ENCODE measurements at regions not wholly inside any gene's neighbourhood (a gene's known extent, or its start where the extent isn't known, plus 50 kb on each side); places are given as distances from the start of the nearest gene placed in this dataset.
A peak's percentile ranks its signal among the peaks of the same experiment; 100 is the strongest.

DNA sequence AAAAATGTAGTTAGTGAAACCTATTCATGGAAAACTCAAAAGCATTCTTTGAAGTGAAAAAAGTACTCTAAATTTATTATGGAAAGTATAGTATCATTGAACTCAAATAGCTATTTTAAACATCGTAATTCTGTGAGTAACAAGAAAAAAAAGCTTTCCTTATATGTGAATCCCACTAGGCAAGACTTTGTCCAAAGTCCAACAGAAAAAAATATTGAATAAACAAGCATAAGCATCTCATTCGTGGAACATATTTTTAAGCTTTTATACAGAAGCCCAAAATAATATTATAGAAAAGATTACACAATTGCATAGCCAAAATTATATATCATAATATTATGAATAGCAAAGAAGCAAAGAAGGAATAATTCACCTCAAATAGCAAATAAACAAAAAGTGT, 79.4 kb upstream of the IFNE start:
- no peak for DNase-seq (ENCODE audit: low read depth in 2 of 2, low spot score in 1 of 2)

DNA sequence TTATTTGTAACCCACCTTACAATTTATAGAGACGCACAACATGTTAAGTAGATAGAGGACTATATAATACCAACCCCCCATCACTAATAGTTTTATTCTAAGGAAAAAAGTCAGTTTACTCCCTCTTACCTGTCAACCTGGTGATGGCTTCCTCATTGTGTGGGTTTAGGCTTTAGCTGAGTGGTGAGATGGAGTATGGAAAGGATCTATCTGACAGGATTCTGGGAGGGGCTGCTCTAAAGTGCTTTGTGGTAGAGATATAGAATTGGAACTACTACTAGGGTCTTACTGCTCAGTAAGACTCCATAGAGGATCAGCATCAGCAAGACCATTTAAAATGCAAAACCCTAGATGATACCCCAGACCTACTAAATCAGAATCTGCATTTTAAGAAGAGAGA, 82.1 kb upstream of the IFNE start:
- no peak for DNase-seq (ENCODE audit: low read depth in 2 of 2, low spot score in 1 of 2)

DNA sequence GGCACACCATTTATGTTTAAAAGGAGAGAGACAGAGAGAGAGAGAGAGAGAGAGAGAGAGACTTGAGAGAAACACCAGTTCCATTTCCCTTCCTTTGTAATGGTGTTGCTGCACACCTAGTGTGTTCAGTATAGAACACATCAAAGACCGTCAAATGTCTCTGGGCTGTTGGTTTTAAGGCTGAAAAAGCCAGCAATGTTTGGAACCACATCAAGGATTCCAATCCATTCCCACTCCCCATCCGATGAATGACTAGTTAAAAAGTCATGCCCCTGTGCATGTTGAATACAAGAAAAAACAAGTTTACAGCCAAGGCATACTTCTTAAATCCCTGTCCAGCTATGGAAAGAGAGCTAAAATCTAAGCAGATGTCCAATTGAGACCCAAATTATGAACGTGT, 83.0 kb upstream of the IFNE start:
- DNase-seq (ENCODE audit: low read depth in 2 of 2, low spot score in 1 of 2): no peak

DNA sequence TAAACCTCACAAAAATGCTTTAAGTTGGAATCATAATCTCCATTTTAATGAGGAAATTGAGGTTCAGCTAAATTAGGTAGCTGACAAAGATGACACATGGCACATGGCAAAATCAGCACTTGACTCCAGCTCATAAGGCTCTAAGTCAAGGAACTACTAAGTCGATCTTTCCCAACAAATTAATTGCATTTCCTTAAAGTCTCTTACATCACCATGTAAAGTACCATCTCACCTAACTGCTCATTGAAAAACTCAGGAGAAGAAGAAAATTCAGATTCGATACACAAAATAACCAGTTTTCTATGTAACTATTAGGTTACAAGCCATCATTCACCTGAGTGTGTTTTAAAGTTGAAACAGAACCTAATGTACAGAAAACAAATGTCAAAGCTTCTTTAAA, 85.8 kb upstream of the IFNE start:
- no peak for DNase-seq (ENCODE audit: low read depth in 2 of 2, low spot score in 1 of 2)

DNA sequence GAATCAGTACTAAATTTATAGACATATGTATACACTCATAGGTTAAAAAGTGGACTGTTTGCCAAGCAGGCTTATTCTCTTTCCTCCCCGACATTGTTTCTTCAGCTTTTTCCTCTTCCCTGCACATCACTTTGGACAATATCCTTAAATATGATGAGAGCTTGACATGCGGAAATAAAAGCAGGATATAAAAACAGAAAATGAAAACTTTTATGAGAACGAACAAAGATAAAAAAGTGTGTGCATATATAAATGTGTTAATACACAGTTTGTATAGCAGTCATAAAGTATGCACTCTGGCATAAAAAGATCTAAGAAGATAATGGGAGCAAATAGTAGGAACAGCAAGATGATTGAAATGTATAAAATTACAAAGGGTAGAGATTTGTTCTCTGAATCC, 86.4 kb upstream of the IFNE start:
- DNase-seq (ENCODE audit: low read depth in 2 of 2, low spot score in 1 of 2): no peak

DNA sequence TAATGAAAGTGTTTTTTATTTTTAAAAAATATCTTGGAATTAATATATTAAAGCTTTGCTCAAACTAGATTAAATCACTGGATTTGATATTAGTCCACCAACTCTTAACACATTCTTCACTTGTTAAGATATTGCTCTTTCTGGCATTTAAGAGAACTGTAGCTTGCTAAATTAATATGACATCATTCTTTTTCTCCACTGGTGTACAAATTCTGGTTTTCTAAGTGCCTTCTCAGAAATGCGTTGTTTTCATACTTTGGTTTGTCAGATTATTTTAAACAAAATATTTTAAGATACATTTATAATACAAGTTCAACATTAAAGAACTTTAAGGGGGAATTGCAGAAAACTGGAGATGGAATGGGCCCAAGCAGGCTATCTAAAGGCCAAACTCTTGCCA, 87.6 kb upstream of the IFNE start:
- DNase-seq (ENCODE audit: low read depth in 2 of 2, low spot score in 1 of 2): no peak

DNA sequence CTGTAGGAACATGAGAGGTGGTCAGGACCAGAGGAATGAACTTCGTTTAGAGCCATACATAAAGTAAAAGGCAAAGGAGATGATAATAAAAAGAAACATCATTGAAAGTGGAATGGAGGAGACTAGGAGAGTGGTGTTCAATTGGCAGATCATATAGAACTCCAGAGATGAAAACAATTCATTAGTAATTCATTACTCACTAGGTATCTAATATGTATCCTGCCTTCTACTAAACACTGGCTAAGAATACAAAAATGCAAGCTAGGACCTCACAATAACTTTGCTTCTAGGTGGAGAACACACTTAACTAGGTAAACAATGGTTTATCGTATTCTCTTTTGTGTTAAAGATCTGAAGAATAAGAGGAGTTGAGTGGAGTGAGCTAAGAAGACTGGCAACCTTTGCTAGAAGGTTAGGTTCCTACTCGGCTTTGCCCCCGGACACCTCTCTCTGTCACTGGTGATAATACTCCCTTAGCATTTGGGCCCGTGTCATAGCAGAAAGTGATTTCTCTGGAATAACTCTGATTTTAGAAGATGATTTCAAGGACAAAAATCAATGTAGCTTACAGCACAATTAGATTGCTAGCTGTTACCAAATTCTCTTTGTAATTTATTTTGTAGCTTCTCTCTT, 88.6 kb upstream of the IFNE start:
- no peak for DNase-seq (ENCODE audit: low read depth in 2 of 2, low spot score in 1 of 2)

DNA sequence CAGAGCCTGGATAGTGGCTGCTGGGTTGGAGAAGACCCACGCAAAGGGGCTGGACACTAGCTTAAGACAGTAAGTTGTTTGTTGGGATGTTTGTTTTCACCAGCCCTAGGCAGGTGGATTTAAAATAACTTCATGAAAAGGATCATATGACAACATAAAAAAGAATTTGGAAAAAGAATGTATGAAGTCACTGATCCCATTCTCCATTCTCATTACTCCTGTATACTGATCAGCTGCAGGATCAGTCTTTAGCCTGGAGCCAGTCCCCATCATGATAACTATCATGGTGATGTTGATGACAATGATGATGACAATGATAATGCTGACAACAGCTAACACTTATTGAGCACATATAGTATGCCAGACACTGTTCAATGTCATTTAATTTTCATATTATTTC, 92.1 kb upstream of the IFNE start:
- DNase-seq (ENCODE audit: low read depth in 2 of 2, low spot score in 1 of 2): no peak

DNA sequence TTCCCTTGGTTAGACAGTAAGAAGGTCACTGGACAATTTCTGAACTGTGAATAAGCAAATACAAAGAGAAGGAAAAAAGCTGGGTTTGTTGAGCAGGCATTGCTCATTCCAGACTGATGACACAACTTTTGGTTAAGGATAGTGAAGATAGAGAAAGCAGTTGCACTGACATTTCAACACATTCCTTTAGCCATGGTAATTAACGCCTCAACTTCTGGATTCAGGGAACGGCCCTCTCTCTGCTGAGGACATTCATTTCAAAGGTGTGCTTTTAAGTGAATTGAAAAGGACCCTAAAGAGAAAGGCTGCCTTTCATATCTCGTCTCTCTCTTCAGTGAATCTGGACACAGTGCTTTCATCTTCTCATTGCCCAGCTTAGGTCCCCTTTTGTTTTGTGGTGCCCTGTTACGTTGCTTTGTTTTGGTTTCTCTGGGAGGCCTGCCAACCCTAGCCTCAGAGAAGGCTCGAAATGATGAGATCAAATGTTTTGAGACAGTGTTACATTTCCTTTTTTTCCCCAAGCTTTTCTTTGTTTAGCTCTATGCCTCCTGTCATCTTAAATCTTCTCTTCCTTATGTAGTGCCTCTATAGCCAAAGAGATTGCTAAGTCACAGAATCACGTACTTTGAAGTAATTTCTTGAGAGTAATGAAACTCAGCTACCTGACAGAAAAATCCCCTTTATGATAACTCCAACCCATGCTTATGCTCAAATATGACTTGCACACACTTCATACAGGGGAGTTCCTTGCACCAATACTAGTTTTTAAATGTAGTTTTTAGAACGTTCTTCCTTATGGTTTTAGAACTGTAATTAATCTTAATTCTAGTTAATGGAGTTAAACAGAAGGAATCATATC, 94.4 kb upstream of the IFNE start:
- no peak for DNase-seq (ENCODE audit: low read depth in 2 of 2, low spot score in 1 of 2)

DNA sequence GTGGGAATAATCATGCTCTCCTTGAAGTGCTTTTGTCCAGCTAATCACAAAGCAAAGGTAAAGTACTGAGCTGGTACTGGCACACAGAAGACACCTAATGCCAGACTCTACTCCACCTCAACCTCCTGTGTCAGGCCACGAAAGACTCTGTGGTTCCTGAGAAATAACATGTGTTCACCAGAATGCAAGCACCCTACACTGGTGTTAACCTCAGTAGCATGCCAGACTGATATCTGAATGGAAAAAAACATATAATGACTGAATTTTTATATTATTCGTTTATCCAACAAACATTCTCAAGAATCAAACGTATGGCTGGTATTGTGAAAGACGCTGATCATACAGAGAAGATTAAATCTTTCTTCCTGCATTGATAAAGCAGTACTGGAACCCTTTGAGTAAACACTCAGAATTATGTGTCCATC, 97.1 kb upstream of the IFNE start:
- no peak for DNase-seq (ENCODE audit: low read depth in 2 of 2, low spot score in 1 of 2)

DNA sequence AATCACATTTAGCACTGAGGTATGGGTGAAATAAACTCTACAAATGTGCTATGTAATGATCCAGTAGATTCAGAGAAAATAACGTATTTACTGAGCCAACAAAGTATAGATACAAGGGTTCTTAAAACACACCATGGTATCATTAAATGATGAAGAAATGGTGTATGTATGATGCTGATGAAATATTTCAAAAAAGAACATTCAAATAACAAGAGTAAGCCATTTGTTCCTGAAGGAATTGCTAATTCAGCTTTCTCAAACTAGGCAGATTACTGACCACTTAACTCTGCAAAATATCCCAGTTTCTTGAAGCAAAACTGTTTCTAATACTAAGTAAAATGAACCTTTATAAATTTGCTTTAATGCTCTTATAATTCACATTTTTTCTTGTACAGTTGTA, 97.6 kb upstream of the IFNE start:
- DNase-seq (ENCODE audit: low read depth in 2 of 2, low spot score in 1 of 2): no peak

DNA sequence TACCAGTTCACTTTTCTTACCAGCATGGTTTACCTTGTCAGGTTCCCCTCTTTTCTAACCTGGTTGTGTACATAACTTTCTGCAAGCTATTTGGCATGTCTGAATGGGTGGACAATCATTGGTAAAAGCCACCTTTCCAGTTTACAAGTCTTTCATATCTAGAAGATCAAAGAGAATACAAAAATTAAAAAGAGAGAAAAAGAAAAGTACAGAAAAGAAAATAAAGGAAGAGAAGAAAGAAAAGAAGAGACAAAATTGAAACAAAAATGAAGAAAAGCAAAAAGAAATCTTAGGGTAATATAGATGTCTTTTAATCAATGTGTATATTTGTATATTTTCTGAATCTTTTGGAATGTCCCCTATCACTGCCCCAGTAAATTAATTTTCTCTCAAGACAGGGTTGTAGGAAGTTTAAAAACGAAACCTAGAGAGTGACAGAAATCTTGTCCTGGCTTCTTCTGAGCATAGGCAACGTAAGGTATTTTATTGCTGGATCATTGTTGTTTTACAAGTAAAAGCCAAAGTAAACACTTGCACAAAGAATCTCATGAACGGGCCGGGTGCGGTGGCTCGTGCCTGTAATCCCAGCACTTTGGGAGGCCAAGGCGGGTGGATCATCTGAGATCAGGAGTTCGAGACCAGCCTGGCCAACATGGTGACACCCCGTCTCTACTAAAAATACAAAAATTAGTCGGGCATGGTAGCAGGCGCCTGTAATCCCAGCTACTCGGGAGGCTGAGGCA, 98.7 kb upstream of the IFNE start:
- no peak for DNase-seq (ENCODE audit: low read depth in 2 of 2, low spot score in 1 of 2)

DNA sequence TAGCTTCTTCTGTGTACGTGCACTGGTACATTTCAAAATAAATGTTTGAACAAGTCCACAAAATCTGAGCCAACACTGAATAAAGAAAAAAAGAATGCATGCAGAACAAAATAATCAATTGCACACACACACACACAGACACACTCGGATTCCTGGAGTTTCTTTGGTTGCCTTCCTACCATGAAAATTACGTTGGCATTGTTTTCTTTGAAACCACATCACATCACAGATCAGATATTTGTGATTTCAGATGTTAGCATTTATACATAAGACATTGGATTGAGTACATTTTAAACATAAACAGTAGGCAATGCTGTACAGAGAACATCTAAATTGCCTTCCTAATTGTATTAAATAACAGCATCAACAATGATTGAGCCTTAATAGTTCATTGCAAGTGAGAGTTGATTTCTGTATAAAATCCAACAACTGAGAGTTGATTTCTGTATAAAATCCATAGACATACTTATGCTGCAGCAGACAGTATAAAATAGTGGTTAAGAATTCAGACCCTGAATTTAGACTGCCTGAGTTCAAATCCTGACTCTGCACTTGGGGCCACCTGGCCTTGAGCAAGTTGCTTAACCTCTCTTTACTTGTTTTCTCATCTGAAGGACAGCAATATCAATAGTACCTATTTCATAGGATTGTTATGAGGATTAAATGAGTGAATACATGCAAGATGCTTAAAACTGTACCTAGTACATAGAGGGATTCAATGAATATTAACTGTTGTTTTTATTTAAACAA, 101.7 kb upstream of the IFNE start:
- DNase-seq (ENCODE audit: low read depth in 2 of 2, low spot score in 1 of 2): no peak

DNA sequence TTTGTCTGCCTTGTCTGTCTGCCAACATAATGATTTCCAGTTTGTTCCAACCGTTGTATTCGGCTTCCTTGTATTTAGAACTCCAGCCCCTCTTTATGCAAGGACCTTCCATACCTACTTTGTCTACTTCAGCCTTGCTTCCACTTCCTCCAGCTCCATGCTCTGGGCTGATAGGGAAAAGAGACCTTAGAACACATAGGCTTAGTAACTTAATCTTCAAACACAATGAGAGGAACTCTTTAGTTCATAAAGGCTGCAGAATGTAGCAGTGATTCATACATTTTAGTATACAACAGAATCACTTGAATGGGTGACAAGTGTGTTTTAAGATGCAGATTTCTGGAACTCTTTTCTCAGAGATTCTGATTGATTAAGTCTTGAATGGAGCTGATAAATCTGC, 102.8 kb upstream of the IFNE start:
- no peak for DNase-seq (ENCODE audit: low read depth in 2 of 2, low spot score in 1 of 2)

DNA sequence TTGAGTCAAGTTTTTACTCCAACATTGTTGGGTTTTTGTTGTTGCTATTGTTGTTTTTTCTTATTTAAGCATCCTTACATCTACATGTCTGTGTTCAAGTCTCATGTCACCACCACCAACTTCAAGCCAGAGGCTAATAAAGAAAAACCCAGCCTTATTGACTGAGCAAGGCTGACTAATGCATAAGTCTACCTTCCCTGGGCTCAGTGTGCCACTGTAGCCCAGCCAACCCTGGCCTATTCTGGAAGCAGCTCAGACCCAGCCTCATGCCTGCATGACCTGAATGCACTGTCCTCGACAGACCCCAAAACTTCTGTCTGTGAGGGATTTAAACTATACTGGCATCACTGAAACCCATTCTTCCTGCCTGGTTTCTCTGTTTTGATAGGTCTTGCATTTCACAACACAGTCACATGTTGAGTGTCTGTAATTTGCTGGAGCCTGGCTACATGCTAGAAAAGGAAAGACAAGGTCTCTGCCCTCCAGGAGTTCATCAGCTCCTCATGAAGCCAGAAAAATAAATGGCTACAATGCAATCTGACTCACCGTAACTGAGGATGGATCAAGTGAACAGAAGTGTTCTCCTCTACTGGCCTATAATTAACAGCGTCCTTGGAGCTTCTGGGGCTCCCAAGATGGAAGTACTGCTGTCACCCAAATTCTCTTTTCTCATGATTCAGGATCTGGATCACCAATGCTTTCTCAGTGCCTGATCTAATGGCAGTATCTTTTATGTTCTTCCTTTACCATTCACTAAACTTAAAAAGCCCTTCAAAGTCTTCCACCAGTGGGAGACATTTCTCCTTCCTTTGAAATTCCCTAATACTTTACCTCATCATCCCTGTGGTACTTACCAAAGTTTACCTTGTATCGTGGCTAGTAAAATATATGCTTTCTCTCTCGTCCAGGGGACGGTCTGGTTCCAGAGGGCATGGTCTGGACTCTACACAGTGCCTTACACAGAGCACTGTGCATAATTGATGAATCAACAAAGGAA, 103.9 kb upstream of the IFNE start:
- no peak for DNase-seq (ENCODE audit: low read depth in 2 of 2, low spot score in 1 of 2)

DNA sequence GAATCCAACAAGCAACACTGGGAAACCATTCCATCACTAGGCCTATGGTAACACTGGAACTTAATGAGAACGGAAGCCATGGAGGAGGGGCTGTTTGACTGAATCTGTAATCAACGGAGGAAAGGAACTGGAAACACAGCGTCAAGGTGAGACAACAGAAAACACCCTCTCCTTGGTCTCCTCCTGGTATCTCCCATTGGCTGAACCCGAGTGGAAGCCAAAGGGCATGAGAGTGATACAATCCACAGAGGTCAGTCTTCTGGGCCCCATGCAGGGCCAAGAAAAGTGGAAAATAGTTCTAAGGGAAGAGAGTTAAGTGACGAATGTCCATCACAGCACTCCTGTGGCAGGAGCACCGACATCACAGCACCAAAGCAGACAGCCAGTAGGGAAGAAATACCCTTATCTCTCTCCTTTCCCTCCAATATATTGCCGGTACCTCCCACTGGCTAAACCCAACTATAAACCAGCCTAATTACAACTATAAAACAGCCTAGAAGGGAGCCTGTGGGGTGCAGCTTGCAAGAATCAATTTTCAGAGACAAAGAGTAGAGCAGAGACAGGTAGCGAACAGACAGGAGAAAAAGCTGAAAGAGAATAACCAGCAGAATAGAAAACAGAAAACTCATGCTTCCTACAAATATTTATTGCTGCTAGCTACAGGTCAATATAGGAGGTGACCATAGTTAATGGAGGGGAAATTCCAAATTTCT, 107.4 kb upstream of the IFNE start:
- DNase-seq (ENCODE audit: low read depth in 2 of 2, low spot score in 1 of 2): no peak

DNA sequence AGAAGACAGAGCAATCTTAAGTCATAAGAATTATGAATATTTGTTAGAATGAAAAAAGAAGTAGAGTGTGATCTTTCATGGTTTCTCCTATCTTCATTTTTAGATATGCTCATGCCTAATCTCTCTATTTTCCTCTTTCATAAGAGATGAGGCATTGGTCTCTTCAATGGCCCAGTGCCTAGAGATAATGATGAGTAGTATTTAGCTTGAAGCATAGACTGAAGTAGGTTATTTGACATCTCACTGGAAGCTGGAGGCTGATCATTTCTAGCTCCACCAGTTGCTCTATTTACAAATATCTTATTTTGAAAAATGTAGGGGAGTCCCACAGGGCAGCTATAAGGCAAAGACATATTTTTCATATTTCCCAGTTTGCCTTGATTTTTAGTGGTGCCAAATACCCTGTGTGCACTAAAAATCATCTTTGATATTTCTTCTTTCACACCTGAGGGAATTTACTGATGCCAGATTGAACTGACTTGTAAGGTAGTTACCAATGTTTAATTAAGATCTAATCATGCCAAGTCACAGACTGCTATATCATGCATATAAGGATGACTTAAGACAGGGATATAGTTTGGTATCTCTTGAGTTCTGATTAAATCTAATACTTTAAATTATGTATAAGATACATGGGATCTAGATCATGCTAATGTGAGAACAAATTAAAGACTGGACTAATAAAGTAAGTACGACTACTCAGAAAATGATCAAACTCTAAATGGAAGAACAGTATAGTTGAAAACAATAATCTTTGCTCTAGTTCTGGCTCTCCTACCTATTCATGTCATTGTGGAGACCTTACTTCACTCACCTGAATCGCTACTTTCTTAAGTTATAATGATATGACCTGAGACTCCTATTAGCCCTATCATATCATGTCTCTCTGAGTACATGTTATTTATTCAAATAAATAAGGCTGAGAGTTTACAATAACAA, 108.2 kb upstream of the IFNE start:
- no peak for DNase-seq (ENCODE audit: low read depth in 2 of 2, low spot score in 1 of 2)

DNA sequence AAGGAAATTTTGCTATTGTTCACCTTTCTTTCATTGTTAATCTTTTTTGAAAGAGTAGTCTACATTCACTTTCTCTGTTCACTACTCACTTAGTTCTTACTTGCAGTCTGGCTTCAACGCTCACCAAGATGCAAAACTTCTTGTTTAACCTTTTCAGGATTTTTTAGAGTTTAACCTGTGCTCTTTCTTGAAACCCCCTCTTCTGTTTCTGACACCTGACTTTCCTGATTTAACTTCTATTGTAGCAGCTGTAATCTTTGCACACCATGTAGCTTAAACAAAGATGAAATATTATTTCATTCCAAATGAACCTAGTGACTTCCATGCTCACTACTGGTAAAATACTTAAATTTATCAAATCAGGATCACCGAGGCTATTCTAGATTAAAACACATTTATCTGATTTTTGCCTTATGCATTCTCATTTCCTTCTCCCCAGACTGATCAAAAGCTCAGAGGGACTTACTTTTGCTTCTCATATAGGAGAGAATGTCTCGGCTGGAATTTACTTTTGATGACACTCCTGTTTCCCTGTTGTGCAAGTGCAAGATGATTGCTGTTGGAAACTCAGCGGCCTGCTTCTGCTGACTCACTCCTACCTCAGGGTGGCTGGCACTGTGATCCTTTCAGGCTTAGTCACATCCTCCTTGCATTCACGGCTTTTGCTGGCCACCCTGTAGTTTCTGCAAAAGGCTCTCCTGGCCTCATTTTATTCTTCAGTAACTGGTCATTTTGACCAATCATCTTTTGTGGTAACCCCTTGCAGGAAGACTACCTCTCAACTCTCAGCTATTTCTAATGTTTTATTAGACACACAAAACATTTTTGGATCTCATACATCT, 109.3 kb upstream of the IFNE start:
- peak in 1 of 2 donors; percentile 14 for DNase-seq (ENCODE audit: low read depth in 2 of 2, low spot score in 1 of 2)
